Right lung (tissue), 2 donors: ENCODE measurements at regions not wholly inside any gene's neighbourhood (a gene's known extent, or its start where the extent isn't known, plus 50 kb on each side); places are given as distances from the start of the nearest gene placed in this dataset.
A peak's percentile ranks its signal among the peaks of the same experiment; 100 is the strongest.
"Not testable (repeated sequence)": the region's sequence is repeated elsewhere in the genome, so short reads cannot be mapped to it uniquely, and the experiment has no call there.

Experiments
- DNase-seq, 2 donors: peaks; one replicate each; pipeline ENCODE4 v3.0.0-alpha.2; 2013

- no peak for DNase-seq
Observed at GRCh38 chr13:67557118-67557517, 327.0 kb upstream of the PCDH9 start.

DNA sequence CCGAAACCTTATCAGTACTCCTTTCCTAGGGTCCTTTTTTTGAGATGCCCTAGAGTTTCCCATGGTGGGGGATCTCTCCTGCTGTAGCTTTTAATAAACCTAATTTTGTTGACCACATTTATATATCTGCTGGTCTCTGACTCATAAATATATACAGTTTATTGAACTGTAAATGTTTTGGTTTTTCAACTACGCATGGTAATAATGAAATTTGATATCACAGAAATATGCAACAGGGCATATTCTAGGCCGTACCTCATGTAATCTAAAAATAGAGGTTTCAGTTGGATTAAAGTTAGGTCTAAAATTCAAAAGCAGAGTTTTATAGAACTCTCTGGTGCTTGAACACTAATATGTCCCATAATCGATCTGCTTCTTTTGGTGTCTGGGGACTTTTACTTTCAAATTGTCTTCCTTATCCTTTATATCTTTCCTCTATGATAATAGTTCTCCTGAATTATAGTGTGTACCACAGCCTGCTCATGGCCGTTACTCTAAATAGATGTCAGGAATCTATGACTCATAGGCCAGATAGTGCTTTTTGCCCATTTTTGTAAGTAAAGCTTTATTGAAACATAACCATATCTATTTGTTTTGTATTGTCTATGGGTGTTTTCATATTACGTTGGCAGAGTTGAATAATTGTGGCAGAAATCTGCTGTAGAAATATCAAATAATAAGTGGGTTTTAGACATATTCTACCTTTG lies 324.8 kb upstream of the PCDH9 start:
- no peak for DNase-seq

GRCh38 chr13:67554286-67554685 lies 324.1 kb upstream of the PCDH9 start:
- DNase-seq, result no peak

DNA sequence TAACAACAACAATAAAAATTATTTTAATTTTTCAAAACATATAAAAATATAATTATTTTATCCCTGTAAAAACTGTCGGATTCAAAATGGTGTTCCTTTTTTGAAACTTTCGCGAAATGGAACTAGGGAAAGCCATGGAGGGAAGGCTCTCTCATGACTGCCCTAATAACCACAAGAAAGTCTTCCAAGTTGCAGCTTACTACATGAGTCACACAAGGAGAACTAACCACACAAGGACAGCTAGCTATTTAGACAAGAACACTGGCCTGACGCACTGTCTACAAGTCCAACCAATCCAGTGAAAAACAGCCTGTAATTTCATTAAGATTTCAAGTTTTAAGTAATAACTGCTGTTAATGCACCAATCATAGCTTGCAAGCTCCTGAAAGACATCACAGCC lies 319.2 kb upstream of the PCDH9 start:
- DNase-seq, result no peak

DNA sequence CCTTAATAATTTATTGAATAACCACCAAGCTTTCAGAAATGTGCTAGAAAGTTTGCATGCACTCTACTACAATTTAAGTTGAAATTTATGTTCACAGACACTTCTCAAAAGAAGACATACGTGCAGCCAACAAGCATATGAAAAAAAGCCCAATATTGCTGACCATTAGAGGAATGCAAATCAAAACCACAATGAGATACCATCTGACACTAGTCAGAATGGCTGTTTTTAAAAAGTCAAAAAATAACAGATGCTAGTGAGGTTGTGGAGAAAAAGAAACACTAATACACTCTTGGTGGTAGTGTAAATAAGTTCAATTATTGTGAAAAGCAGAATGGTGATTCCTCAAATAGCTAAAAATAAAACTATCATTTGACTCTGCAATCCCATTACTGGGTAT lies 308.8 kb upstream of the PCDH9 start:
- DNase-seq, result no peak

DNA sequence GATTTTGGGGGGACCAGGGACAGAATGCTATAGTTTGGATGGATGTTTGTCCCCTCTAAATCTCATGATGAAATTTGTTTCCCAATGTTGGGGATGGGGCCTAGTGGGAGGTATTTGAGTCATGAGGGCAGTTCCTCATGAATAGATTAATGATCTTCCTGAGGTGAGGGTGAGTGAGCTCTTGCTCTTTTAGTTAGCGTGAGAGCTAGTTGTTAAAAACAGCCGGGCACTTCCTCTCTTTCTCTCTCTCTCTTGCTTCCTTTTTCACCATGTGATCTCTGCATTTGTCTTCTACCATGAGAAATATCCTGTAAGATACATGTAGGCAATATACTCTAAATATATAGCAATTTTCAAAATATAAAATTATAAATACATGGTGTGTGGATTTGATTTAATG lies 290.8 kb upstream of the PCDH9 start:
- DNase-seq, result no peak

- DNase-seq, result no peak
Observed at GRCh38 chr13:67519356-67519755, 289.2 kb upstream of the PCDH9 start.

DNA sequence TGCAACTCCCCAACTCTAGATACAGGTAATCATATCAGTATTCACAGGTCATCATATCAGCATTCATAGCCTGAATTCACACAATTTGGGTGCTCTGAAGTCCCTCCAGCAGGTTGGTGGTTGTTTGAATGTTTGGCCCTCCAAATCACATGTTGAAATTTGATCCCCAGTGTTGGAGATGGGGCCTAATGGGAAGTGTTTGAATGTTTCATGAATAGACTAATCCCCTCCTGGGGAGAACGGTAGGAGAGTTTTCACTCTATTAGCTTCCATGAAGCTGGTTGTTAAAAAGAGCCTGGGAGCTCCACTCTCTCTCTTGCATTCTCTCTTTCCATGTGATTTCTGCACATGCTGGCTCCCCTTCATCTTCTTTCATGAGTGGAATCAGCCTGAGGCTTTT lies 288.6 kb upstream of the PCDH9 start:
- no peak for DNase-seq

DNA sequence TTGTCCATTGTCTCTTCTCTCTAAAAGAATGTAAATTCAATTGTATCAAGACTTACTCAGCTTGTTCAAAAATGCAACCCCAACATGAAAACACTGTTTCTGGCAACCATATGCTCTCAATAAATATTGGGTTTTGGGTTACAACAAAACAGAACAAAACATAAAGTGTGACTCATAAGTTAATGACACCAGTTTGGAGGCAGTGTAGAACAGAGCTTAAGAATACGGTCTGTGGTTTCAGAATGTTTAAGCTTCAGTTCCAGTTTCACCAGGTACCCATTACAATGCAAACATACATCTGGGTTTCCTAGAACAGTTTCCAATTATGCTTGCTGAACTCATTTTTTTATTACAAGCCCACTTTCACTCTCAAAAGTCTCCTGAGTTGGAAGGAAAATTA lies 285.8 kb upstream of the PCDH9 start:
- no peak for DNase-seq

DNA sequence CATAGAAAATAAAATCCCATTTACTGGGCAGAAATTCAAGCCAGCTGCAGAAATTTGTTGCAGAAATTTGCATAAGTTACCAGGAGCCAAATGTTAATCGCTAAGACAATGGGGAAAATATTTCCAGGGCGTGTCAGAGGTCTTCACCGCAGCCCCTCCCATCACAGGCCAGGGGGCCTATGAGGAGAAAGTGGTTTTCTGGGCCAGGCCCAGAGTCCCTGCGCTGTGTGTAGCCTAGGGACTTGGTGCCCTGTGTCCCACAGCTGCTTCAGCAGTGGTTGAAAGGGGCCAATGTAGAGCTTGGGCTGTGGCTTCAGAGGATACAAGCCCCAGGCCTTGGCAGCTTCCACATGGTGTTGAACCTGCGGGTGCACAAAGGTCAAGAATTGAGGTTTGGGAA lies 278.9 kb upstream of the PCDH9 start:
- peak; percentile 5 to 22 for DNase-seq

DNA sequence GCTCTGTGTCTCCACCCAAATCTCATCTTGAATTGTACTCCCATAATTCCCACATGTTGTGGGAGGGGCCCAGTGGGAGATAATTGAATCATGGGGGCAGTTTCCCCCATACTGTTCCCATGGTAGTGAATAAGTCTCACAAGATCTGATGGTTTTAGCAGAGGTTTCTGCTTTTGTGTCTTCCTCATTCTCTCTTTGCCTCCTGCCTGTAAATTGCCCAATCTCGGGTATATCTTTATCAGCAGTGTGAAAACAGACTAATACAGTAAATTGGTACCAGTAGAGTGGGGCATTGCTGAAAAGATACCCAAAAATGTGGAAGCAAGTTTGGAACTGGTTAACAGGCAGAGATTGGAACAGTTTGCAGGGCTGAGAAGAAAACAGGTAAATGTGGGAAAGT lies 278.1 kb upstream of the PCDH9 start:
- DNase-seq, result not testable (repeated sequence)

DNA sequence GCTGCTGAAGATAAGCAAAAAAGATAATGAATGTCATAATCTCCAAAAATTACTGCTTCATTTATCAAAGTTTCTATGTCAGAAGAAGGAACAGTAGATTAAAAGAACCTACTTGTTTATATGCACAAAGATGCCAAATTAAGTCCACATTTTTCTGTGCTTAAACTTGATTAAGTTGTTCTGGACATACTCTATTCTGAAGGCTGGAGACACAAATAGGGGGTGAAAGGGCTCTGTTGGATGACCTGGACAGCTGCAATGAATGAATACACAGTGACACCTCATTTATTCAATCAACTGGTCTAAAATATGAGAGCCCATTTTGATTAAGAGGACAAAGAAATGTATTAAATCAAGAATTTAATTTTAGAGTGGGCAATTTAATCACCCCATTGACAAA lies 276.3 kb upstream of the PCDH9 start:
- DNase-seq, result no peak

GRCh38 chr13:67505376-67505775 lies 275.2 kb upstream of the PCDH9 start:
- DNase-seq, result peak; percentile 28 to 42

- no peak for DNase-seq
Observed at GRCh38 chr13:67498948-67499347, 268.8 kb upstream of the PCDH9 start.

GRCh38 chr13:67493835-67494234 lies 263.7 kb upstream of the PCDH9 start:
- no peak for DNase-seq

GRCh38 chr13:67489016-67489415 lies 258.9 kb upstream of the PCDH9 start:
- no peak for DNase-seq

GRCh38 chr13:67481445-67481844 lies 251.3 kb upstream of the PCDH9 start:
- no peak for DNase-seq

DNA sequence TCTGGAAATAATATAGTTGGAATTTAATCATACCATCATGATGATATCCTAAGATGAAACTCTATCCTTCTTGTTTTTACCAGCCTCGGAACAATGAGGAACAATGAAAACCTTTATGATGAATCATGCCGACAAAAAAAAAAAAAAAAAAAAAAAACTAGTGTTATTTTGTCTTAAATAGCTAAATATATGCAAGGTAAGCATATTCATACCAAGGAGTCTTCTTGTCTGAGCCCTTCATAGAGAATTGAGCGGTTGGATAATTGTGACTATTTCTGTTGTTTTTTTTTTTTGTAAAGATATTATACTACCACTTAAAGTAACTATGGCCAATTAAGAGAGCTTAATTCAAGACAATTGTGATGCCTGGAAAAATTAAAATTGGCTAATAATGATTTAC lies 244.0 kb upstream of the PCDH9 start:
- no peak for DNase-seq

DNA sequence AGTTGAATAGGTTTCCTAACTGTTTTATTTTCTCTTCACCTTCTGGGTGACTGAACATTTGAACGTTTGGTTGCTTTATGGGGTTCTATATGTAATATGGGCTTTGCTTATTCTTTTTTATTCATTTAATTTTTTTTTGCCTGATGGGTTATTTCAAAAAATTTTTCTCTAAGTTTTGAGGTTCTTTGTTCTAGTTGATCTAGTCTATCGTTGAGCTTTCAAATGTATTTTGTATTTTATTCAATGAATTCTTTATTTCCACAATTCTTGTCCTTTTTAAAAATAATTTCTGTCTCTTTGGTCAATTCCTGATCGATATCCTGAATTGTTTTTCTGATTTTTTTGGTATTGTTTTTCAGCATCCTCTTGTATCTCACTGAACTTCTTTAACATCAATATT lies 239.5 kb upstream of the PCDH9 start:
- no peak for DNase-seq

- no peak for DNase-seq
Observed at GRCh38 chr13:67466569-67466968, 236.4 kb upstream of the PCDH9 start.

GRCh38 chr13:67464154-67464553 lies 234.0 kb upstream of the PCDH9 start:
- no peak for DNase-seq

DNA sequence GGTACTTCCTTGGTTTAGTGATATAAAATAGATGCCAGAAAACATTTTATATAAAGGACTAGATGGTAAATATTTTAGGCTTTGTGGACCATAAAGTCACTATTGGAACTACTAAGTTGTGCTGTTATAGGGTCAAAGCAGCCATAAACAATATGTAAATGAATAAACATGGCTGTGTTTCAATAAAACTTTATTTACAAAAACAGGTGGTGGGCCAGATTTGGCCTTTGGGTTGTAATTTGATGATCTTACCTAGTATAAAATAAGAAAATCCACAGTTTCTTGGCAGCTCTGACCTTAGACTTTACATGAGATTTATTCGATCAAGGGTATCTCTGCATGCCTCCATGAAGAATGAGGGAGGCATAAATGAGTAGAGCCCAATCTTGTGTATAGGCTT lies 232.0 kb upstream of the PCDH9 start:
- DNase-seq, result no peak

DNA sequence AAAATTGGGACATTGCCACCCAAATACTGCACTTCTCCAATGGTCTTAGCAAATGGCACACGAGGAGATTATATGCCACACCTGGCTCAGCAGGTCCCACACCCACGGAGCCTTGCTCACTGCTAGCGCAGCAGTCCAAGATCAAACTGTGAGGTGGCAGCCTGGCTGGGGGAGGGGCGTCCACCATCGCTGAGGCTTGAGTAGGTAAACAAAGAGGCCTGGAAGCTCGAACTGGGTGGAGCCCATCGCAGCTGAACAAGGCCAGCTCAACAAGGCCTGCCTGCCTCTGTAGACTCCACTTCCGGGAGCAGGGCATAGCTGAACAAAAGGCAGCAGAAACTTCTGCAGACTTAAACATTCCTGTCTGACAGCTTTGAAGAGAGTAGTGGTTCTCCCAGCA lies 222.4 kb upstream of the PCDH9 start:
- DNase-seq, result not testable (repeated sequence)

DNA sequence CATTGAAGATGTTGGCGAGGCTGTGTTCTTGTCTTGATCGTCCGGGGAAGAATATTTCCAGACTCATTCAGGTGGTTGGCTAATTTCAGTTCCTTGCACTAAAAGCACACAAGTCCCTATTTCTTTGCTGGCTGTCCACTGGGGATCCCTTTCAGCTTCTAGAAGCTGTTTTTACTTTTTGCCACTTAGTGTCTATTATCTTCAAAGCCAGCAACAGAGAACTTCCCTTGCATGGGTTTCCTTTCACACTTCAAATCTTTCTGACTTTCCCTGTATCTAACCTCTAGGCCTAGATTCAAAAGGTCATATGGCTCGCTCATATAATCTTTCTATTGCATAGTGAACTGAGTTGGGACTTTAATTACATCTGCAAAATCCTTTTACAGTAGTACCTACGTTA lies 215.3 kb upstream of the PCDH9 start:
- no peak for DNase-seq

GRCh38 chr13:67443923-67444322 lies 213.8 kb upstream of the PCDH9 start:
- DNase-seq, result no peak
